Tongue (tissue), 1 donor: ENCODE measurements at regions not wholly inside any gene's neighbourhood (a gene's known extent, or its start where the extent isn't known, plus 50 kb on each side); places are given as distances from the start of the nearest gene placed in this dataset.
"Not testable (repeated sequence)": the region's sequence is repeated elsewhere in the genome, so short reads cannot be mapped to it uniquely, and the experiment has no call there.

Source experiments
- DNase-seq: peaks from one replicate; pipeline ENCODE4 v3.0.0-alpha.2; 2015

- DNase-seq = no peak
Measured at GRCh38 chr15:38745126-38745525, 180.5 kb upstream of the RASGRP1 start.

GRCh38 chr15:38745626-38746025, 181.0 kb upstream of the RASGRP1 start:
- no peak for DNase-seq

- DNase-seq = no peak
Measured at GRCh38 chr15:38746211-38746610, 181.6 kb upstream of the RASGRP1 start.

GRCh38 chr15:38748710-38749109, 184.1 kb upstream of the RASGRP1 start:
- no peak for DNase-seq

- peak; percentile 28 for DNase-seq
Measured at GRCh38 chr15:38750786-38751185, 186.2 kb upstream of the RASGRP1 start.

- no peak for DNase-seq
Measured at GRCh38 chr15:38755718-38756117, 191.1 kb upstream of the RASGRP1 start.

- peak; percentile 65 for DNase-seq
Measured at GRCh38 chr15:38756441-38756840, 191.8 kb upstream of the RASGRP1 start.

GRCh38 chr15:38758043-38758442, 193.4 kb upstream of the RASGRP1 start:
- peak; percentile 60 for DNase-seq

GRCh38 chr15:38761681-38762080, 197.1 kb upstream of the RASGRP1 start:
- no peak for DNase-seq

GRCh38 chr15:38768970-38769369, 204.4 kb upstream of the RASGRP1 start:
- peak; percentile 40 for DNase-seq

- no peak for DNase-seq
Measured at GRCh38 chr15:38769492-38769891, 204.9 kb upstream of the RASGRP1 start.

GRCh38 chr15:38774076-38774475, 209.5 kb upstream of the RASGRP1 start:
- not testable (repeated sequence) for DNase-seq

GRCh38 chr15:38781196-38781595, 216.6 kb upstream of the RASGRP1 start:
- no peak for DNase-seq

GRCh38 chr15:38782156-38782555, 217.5 kb upstream of the RASGRP1 start:
- DNase-seq = no peak

- no peak for DNase-seq
Measured at GRCh38 chr15:38788918-38789317, 224.3 kb upstream of the RASGRP1 start.

GRCh38 chr15:38789566-38789965, 225.0 kb upstream of the RASGRP1 start:
- DNase-seq = no peak

- no peak for DNase-seq
Measured at GRCh38 chr15:38793206-38793810, 228.7 kb upstream of the RASGRP1 start.

GRCh38 chr15:38795471-38796245, 231.0 kb upstream of the RASGRP1 start:
- no peak for DNase-seq

GRCh38 chr15:38796589-38796988, 232.0 kb upstream of the RASGRP1 start:
- DNase-seq = no peak

GRCh38 chr15:38797506-38797905, 232.9 kb upstream of the RASGRP1 start:
- DNase-seq = not testable (repeated sequence)

GRCh38 chr15:38799202-38799601, 234.6 kb upstream of the RASGRP1 start:
- DNase-seq = not testable (repeated sequence)

- DNase-seq = no peak
Measured at GRCh38 chr15:38809621-38810020, 245.0 kb upstream of the RASGRP1 start.

- DNase-seq = no peak
Measured at GRCh38 chr15:38810686-38811085, 246.1 kb upstream of the RASGRP1 start.

GRCh38 chr15:38814254-38814653, 249.6 kb upstream of the RASGRP1 start:
- not testable (repeated sequence) for DNase-seq
